ENCODE measurements at regions not wholly inside any gene's neighbourhood (a gene's known extent, or its start where the extent isn't known, plus 50 kb on each side); places are given as distances from the start of the nearest gene placed in this dataset.
A peak's percentile ranks its signal among the peaks of the same experiment; 100 is the strongest.

DNA sequence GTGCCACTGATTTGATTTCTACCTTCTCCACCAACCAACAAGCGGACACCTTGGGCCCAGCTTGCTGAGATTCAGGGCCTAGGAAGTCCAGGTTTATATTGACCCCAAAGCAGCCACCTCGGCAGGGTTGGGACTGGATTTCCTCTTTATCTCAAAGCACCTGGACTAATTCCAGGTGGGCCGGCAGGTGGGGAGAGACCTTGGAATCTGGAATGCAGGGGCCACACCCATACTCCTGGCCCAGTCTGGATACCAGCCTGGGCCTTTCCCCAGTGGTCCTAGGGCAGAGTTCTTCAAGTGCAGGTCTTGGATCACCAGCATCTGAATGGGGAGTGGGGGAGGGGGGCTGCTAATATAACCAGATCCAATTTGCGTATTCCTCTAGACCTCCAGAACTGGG, 93.1 kb downstream of the PCDH1 start:
- intact Hi-C loops (cut with DNase I; ENCODE audit: low total_unique reads): no loop called here
- H3K27ac ChIP-seq: no peak overlapping the region
- no peaks in the 10 kb centered on the region for H3K4me1 ChIP-seq
- no peak overlapping the region for H3K4me3 ChIP-seq
- TF ChIP-seq, protein P1, sequence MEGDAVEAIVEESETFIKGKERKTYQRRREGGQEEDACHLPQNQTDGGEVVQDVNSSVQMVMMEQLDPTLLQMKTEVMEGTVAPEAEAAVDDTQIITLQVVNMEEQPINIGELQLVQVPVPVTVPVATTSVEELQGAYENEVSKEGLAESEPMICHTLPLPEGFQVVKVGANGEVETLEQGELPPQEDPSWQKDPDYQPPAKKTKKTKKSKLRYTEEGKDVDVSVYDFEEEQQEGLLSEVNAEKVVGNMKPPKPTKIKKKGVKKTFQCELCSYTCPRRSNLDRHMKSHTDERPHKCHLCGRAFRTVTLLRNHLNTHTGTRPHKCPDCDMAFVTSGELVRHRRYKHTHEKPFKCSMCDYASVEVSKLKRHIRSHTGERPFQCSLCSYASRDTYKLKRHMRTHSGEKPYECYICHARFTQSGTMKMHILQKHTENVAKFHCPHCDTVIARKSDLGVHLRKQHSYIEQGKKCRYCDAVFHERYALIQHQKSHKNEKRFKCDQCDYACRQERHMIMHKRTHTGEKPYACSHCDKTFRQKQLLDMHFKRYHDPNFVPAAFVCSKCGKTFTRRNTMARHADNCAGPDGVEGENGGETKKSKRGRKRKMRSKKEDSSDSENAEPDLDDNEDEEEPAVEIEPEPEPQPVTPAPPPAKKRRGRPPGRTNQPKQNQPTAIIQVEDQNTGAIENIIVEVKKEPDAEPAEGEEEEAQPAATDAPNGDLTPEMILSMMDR (IDR thresholded peaks at IDR 0.05 in 8 of 11, conservative IDR thresholded peaks at IDR 0.05 in 3 of 11): no peak
- no peak for TF ChIP-seq POLR2AphosphoS5 (IDR thresholded peaks at IDR 0.05)
- TF ChIP-seq POLR2A (IDR thresholded peaks at IDR 0.05): no peak
- no peaks in the 10 kb centered on the region for H3K9me3 ChIP-seq
- H3K27me3 ChIP-seq (replicated peaks in 1 of 7): peaks cover 0 to 34% (median 0%) of the 10 kb centered on the region in 7 donors
- peak; percentile 52 for DNase-seq
- WGBS, 5 donors: 74 to 84% (median 83%) methylated on average over 4 of the region's 4 CpGs
- no peaks in the 10 kb centered on the region for H3K36me3 ChIP-seq

DNA sequence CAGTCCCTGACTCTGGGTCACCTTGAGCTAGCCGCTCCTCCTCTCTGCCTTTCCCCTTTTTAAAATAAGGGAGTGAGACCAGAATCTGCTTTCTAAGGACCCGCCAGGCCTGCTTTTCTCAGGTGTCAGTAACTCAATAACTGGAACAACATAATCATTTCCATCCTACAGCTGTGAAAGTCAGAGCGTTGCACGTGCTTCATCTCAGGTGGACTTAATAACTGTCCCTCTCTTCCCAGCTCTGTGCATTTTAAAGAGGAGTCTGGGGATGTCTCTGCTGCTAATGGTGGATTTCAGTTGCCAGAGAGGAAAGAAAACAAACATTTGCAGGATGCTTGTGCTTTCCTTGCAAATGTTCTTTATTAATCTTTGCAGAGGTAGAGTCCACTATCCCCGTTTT, 93.7 kb downstream of the PCDH1 start:
- intact Hi-C loops (cut with DNase I; ENCODE audit: low total_unique reads): no loop called here
- Histone ChIP-seq H3K27me3 (replicated peaks in 1 of 7) (peaks cover 0 to 34% (median 0%) of the 10 kb centered on the region in 7 donors), H3K4me3 (no peak overlapping the region), H3K36me3 (no peaks in the 10 kb centered on the region), H3K27ac (no peak overlapping the region), H3K4me1 (no peaks in the 10 kb centered on the region), H3K9me3 (no peaks in the 10 kb centered on the region)
- no peak for DNase-seq
- 78 to 93% (median 87%) methylated on average over 5 of the region's 5 CpGs for WGBS, 5 donors
- TF ChIP-seq POLR2AphosphoS5 (IDR thresholded peaks at IDR 0.05): no peak
- TF ChIP-seq, protein P1 (IDR thresholded peaks at IDR 0.05 in 8 of 11, conservative IDR thresholded peaks at IDR 0.05 in 3 of 11): no peak
- no peak for TF ChIP-seq POLR2A (IDR thresholded peaks at IDR 0.05)

DNA sequence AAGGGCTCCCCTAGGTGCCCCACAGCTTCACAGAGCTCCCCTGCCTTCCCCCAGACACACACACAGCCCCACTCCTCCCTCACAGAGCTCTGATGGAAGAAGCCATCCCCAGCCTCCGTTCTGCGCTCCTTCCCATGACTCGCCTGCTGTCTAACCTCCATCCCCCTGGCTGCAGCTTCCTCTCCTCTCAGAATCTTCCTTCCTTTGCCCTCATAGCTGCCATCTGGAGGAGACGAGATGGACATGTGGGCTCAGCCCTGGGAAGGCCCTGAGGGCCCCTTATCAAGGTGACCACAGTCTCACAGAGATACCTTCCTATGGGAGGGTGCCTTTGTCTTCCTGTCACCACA, 94.3 kb downstream of the PCDH1 start:
- no peak for DNase-seq
- Histone ChIP-seq H3K4me1 (no peaks in the 10 kb centered on the region), H3K27ac (no peak overlapping the region), H3K4me3 (no peak overlapping the region), H3K9me3 (no peaks in the 10 kb centered on the region), H3K27me3 (replicated peaks in 1 of 7) (peaks cover 0 to 30% (median 0%) of the 10 kb centered on the region in 7 donors), H3K36me3 (no peaks in the 10 kb centered on the region)
- intact Hi-C loops (cut with DNase I; ENCODE audit: low total_unique reads): no loop called here
- WGBS, 5 donors: 71 to 89% (median 80%) methylated on average over 4 of the region's 4 CpGs
- no peak for TF ChIP-seq POLR2AphosphoS5 (IDR thresholded peaks at IDR 0.05)
- no peak for TF ChIP-seq POLR2A (IDR thresholded peaks at IDR 0.05)
- TF ChIP-seq, protein P1 (IDR thresholded peaks at IDR 0.05 in 8 of 11, conservative IDR thresholded peaks at IDR 0.05 in 3 of 11): no peak

DNA sequence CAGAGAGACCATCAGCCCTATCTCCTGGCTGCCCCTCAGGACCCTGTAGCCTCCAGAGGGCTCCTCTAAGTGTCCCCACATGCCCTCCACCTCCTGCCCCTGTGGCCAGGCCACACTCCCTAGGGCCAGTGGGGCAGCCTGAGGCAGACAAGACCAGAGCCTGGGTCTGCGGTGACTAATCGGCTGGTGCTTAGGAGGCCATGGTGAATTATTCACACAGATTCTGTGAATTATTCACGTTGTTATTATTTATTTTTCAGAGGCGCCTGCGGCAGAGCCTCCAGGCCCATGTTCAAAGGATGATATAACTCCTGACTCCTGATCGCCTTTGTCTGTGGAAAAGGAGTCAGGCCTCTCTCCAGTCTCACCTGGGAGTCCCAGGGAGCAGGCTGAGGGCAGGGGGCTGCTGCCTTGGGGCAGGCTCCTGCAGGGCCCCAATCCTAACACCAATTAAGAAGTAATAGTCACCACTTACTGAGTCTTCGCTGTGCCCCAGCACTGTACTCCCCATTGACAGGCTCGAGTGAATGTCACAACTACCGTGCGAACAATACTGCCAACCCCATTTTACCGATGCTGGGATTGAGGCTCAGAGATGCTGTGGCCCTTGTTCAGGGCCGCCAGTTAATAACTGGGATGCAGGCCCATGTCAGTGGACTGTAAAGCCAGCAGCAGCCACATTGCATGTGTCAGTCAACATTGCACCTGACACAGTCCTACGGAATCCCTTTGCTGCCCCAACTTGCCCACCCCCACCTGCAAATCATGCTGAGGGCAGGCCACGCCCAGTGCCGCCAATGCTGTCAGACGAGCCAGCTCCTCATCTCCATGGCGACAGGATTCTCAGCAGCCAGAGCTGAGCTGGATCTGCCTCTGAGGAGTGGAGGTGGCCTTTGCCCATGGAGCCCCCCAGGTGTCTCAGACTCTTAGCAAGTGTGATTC, 94.9 kb downstream of the PCDH1 start:
- intact Hi-C loops (cut with DNase I; ENCODE audit: low total_unique reads): no loop called here
- no peak for TF ChIP-seq POLR2AphosphoS5 (IDR thresholded peaks at IDR 0.05)
- TF ChIP-seq, protein P1 (IDR thresholded peaks at IDR 0.05 in 8 of 11, conservative IDR thresholded peaks at IDR 0.05 in 3 of 11): no peak
- no peak for TF ChIP-seq POLR2A (IDR thresholded peaks at IDR 0.05)
- DNase-seq: no peak

More for the DNA sequence above, 94.9 kb downstream of the PCDH1 start:
- Histone ChIP-seq H3K9me3 (no peaks in the 10 kb centered on the region), H3K4me3 (no peak overlapping the region), H3K36me3 (no peaks in the 10 kb centered on the region), H3K27me3 (replicated peaks in 1 of 7) (peaks cover 0 to 23% (median 0%) of the 10 kb centered on the region in 7 donors), H3K4me1 (no peaks in the 10 kb centered on the region), H3K27ac (no peak overlapping the region)
- 84 to 91% (median 86%) methylated on average over 13 to 17 of the region's 17 CpGs for WGBS, 5 donors
